Rectal smooth muscle tissue (tissue), 1 donor: ENCODE measurements at regions not wholly inside any gene's neighbourhood (a gene's known extent, or its start where the extent isn't known, plus 50 kb on each side); places are given as distances from the start of the nearest gene placed in this dataset.

Experiments
- H3K27ac ChIP-seq: one replicate; pipeline ENCODE4 v1.7.0; 2013; ENCODE audit warnings: low read depth, low read length, inconsistent platforms
- H3K27me3 ChIP-seq: one replicate; pipeline ENCODE4 v1.7.0; 2013; ENCODE audit warnings: low read length; ENCODE audit not compliant: control insufficient read depth, insufficient read depth
- H3K36me3 ChIP-seq: one replicate; pipeline ENCODE4 v1.7.0; 2013; ENCODE audit warnings: low read length; ENCODE audit not compliant: control insufficient read depth, insufficient read depth
- H3K4me1 ChIP-seq: one replicate; pipeline ENCODE4 v1.7.0; 2013; ENCODE audit warnings: low read length; ENCODE audit not compliant: control insufficient read depth, insufficient read depth
- H3K4me3 ChIP-seq: one replicate; pipeline ENCODE4 v1.7.0; 2013; ENCODE audit warnings: low read length
- H3K9ac ChIP-seq: one replicate; pipeline ENCODE4 v1.7.0; 2013; ENCODE audit warnings: low read length

GRCh38 chr5:110354311-110354710, 372.2 kb downstream of the TMEM232 start:
- H3K4me3 ChIP-seq = no peak overlapping the region
- no peak overlapping the region for H3K27ac ChIP-seq

GRCh38 chr5:110354915-110355644, 371.4 kb downstream of the TMEM232 start:
- H3K27ac ChIP-seq = no peak overlapping the region
- H3K9ac ChIP-seq = no peak overlapping the region
- H3K36me3 ChIP-seq = no peaks in the 10 kb centered on the region
- no peak overlapping the region for H3K4me3 ChIP-seq
- H3K4me1 ChIP-seq = no peaks in the 10 kb centered on the region
- H3K27me3 ChIP-seq = no peaks in the 10 kb centered on the region

More at GRCh38 chr5:110354311-110354710, 372.2 kb downstream of the TMEM232 start:
- Histone ChIP-seq H3K9ac (no peak overlapping the region), H3K36me3 (no peaks in the 10 kb centered on the region), H3K27me3 (no peaks in the 10 kb centered on the region), H3K4me1 (no peaks in the 10 kb centered on the region)

- Histone ChIP-seq H3K4me1 (no peaks in the 10 kb centered on the region), H3K4me3 (no peak overlapping the region), H3K27ac (no peak overlapping the region), H3K36me3 (no peaks in the 10 kb centered on the region), H3K9ac (no peak overlapping the region), H3K27me3 (no peaks in the 10 kb centered on the region)
Measured at GRCh38 chr5:110356677-110357076, 369.8 kb downstream of the TMEM232 start.

- no peaks in the 10 kb centered on the region for H3K36me3 ChIP-seq
- H3K27ac ChIP-seq = no peak overlapping the region
- H3K4me1 ChIP-seq = no peaks in the 10 kb centered on the region
Measured at GRCh38 chr5:110359221-110359620, 367.2 kb downstream of the TMEM232 start.

GRCh38 chr5:110361471-110361870, 365.0 kb downstream of the TMEM232 start:
- Histone ChIP-seq H3K9ac (no peak overlapping the region), H3K4me3 (no peak overlapping the region), H3K27ac (no peak overlapping the region), H3K27me3 (no peaks in the 10 kb centered on the region), H3K36me3 (no peaks in the 10 kb centered on the region), H3K4me1 (no peaks in the 10 kb centered on the region)

More at GRCh38 chr5:110359221-110359620, 367.2 kb downstream of the TMEM232 start:
- Histone ChIP-seq H3K9ac (no peak overlapping the region), H3K27me3 (no peaks in the 10 kb centered on the region), H3K4me3 (no peak overlapping the region)

- Histone ChIP-seq H3K27ac (no peak overlapping the region), H3K9ac (no peak overlapping the region), H3K4me3 (no peak overlapping the region), H3K27me3 (no peaks in the 10 kb centered on the region), H3K4me1 (no peaks in the 10 kb centered on the region), H3K36me3 (no peaks in the 10 kb centered on the region)
Measured at GRCh38 chr5:110362261-110362660, 364.2 kb downstream of the TMEM232 start.

- H3K9ac ChIP-seq = no peak overlapping the region
- H3K27ac ChIP-seq = no peak overlapping the region
- no peaks in the 10 kb centered on the region for H3K4me1 ChIP-seq
- no peaks in the 10 kb centered on the region for H3K27me3 ChIP-seq
- no peaks in the 10 kb centered on the region for H3K36me3 ChIP-seq
- no peak overlapping the region for H3K4me3 ChIP-seq
Measured at GRCh38 chr5:110366716-110367115, 359.8 kb downstream of the TMEM232 start.
